GM18519 (cell line): ENCODE measurements at regions not wholly inside any gene's neighbourhood (a gene's known extent, or its start where the extent isn't known, plus 50 kb on each side); places are given as distances from the start of the nearest gene placed in this dataset.
"Not testable (repeated sequence)": the region's sequence is repeated elsewhere in the genome, so short reads cannot be mapped to it uniquely, and the experiment has no call there.

Source experiments
- ATAC-seq: cut with Tn5 transposase; IDR thresholded peaks from one replicate; pipeline ENCODE4 v1.9.1; 2021; ENCODE audit warnings: mild to moderate bottlenecking, moderate library complexity; ENCODE audit not compliant: unreplicated experiment, low FRiP score

DNA sequence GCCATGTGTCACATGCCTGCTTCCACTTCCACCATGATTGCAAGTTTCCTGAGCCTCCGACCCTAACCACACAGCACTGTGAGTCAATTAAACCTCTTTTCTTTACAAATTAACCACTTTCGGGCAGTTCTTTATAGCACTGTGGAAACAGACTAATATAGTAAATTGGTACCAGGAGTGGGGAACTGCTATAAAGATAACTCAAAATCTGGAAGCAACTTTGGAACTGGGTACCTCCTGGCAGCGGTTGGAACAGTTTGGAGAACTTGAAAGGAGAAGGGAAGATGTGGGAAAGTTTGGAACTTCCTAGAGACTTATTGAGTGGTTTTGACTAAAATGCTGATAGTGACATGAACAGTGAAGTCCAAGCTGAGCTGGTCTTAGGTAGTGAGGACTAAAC, 436.1 kb downstream of the TMEM121 start:
- ATAC-seq: no peak

DNA sequence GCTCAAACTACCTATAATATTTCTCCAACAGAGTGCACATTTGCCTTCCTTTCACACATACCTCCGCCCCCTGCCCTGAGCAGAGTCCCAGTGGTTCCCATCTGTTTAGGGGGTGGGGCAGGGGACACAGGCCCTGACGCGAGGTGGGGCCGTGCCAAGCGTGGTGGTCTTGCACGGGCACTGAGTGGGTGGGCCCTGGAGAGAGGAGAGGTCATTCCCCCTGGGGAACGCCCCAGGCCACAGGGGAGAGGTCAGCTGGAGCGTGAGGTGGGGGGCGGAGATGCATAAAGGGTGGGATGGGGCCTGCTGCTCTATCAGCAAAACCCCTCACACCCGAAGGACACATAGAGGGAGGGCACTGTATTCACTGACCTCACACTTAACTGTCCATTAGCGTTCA, 441.9 kb downstream of the TMEM121 start:
- ATAC-seq: no peak

DNA sequence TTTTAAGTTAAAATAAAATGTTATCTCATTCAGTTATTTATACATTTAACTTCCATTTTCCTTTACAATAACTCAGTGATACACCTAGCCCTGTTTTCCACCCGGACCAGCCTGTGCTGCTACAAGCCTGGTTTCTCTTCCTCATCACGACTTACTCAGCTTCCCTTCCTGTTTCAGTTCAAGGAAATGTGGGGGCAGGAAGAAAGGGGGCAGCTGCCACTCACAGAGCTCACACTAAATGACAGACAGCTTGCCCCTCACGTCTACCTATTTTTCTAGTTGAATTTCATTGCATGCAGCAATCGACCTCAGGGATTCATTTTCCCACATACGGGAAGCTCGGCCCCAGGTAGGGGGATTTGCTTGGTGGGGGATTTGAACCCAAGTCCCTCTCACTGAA, 442.6 kb downstream of the TMEM121 start:
- not testable (repeated sequence) for ATAC-seq

DNA sequence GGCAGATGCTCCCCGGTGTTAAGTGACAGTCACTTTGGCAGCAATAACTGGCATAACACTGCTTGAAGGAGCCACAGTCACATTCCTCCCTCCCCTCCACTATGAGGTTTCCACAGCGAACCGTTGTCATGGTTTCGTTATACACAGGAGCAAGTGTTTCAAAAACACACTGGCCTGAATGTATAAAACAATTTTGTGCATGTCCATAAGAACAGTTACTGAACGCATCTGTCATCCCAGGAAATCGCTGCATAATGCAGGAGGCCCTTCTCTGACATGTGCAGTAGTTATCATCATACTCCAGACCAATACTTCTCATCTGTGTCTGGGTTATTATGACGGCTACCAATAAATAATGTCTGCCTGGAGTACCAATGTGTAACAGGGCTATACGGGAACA, 444.4 kb downstream of the TMEM121 start:
- not testable (repeated sequence) for ATAC-seq

GRCh38 chr14:105971593-105972500, 445.5 kb downstream of the TMEM121 start:
- ATAC-seq: no peak

DNA sequence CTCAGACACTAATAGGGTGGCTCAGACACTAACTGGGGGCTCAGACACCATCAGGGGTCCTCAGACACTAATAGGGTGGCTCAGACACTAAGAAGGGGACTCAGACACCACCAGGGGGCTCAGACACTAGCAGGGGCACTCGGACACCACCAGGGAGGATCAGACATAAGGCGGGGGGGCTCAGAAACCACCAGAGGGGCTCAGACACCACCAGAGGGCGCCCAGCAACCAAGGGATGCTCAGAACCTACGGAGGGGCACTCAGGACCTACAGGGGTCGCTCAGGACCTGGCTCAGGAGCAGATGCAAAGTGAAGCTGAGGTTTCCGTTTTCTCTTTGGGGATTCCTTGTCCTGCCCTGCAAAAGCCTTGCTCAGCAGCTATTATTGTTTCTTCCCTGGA, 448.5 kb downstream of the TMEM121 start:
- no peak for ATAC-seq

- no peak for ATAC-seq
Observed at GRCh38 chr14:105978618-105979295, 452.4 kb downstream of the TMEM121 start.

- no peak for ATAC-seq
Observed at GRCh38 chr14:105979446-105979845, 453.1 kb downstream of the TMEM121 start.

DNA sequence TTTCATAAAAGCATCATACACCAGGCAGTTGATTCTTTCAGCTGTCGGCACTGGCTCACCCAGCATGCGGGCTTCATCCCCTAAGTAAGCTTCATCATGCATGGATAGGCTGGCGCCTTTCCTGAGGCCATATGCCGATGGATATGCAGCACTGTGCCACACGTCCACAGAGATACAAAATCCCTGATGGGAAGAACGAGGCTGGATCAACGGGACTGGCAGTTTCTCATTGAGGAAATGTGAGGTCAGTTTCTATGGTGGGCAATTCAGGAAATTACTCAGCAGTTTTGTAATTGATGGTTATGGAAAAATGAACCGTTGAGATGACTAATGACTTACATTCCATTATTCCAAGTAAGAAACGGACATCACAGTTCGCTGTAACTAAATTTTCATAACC, 453.8 kb downstream of the TMEM121 start:
- no peak for ATAC-seq

GRCh38 chr14:105981517-105982302, 455.3 kb downstream of the TMEM121 start:
- not testable (repeated sequence) for ATAC-seq

DNA sequence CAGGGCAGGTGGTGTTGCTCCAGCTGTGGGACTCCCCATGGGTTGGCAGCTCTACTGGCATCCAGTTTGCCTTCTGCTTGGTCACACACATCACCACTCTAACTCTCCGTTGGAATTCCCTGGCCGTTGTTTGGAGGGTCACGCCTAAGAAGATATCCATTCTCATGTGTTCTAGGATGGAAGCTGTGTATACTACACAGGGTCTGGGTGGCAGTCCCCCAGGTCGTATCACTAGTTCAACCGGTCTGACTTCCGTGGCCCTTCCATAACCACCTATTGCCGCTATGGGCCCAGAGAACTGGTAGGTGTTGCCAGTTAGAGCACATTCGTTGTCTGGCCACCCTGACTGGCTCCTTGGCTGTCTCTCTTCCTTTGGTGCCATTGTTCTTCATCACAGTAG, 456.3 kb downstream of the TMEM121 start:
- no peak for ATAC-seq

GRCh38 chr14:105986894-105987284, 460.5 kb downstream of the TMEM121 start:
- no peak for ATAC-seq

DNA sequence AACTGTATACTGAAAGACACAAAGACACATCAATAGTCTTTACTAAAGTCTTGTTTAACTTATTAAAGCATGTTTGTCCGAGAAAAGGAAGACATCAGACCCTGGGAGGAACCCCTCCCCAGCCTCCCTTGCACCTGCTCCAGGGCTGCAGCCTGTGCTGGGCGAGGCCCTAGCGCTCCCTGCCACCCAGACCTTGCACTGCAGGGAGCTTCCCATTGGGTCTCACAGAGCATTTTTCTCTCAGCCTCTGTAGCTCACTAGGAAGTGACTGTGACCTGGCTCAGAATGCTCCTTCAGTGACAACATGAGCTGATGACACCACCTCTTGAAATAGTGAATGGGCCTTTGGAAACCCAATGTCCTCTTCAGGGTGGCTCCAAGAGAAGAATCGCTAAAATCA, 461.2 kb downstream of the TMEM121 start:
- ATAC-seq: no peak

- ATAC-seq: no peak
Observed at GRCh38 chr14:105989566-105990302, 463.4 kb downstream of the TMEM121 start.

- ATAC-seq: not testable (repeated sequence)
Observed at GRCh38 chr14:105991677-105992076, 465.3 kb downstream of the TMEM121 start.

DNA sequence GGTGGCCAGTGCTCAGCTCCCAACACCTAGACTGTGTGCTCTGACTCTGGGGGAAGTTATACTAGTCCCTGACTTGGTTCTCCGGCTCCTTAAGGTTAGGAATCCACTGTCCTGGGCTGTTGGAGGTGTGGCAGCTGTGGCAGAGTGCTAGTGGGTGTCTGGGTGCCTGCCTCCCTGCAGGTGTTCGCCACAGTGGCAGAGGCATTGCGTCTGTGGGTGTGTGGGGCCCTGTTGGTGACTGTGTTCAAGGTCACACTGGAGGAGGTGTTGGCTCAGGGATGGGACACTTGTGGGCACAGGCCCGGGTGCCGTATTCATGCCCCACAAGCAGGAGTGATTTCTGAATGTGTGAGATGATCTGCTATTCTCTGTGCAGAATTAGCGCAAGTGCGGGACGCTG, 467.4 kb downstream of the TMEM121 start:
- ATAC-seq: no peak

GRCh38 chr14:105995011-105995710, 468.8 kb downstream of the TMEM121 start:
- not testable (repeated sequence) for ATAC-seq

DNA sequence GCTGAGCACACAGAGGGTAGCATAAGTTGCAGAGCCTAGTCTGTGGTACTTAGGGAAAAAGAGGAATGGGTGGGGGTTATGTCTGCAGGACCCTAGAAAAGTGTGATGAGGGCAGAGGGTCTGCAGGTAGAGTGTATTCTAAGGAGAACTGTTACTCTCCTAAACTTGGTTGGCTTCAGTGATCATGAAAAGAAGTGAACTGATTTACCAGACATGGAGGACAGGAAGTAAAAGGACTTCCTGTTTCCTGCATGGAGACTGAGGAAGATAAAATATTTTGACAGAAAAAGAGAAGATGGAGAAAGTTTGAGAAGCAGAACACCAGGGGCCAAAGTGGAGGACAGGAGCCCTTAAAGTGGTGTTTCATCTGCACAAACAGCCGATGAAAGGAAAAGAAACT, 472.2 kb downstream of the TMEM121 start:
- ATAC-seq: not testable (repeated sequence)

- no peak for ATAC-seq
Observed at GRCh38 chr14:105999361-106000028, 473.1 kb downstream of the TMEM121 start.
